ENCODE measurements at regions not wholly inside any gene's neighbourhood (a gene's known extent, or its start where the extent isn't known, plus 50 kb on each side); places are given as distances from the start of the nearest gene placed in this dataset.

DNA sequence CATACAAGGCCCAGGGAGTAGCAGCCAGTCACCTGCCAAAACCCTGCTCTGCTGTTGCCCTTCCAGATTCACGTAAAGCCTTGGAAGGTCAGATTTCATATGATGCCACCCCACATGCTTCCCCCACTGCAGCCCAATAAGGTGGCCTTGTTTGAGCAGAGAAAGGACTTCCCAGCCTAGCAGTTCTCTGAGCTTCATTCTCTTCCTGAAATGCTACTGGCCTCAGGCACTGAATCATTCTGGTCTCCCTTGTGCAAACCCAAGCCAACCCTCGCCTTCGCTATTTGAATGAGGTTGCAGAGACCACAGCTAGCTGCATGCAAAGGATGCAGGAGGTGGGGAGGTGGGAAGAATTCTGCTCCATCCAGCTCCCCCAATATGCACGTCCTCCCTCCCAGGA, 60.3 kb upstream of the PLXNA4 start:
- H4K20me1 ChIP-seq (ENCODE audit: insufficient read depth), result no peaks in the 10 kb centered on the region
- no peak overlapping the region for H3K4me2 ChIP-seq
- 65% methylated on average over 4 of the region's 4 CpGs for WGBS (ENCODE audit: low lambda C conversion rate)
- ChIA-PET CTCF (interaction anchor here (1.3 to 2.4 kb wide), 5 partner anchors 8 to 48 kb away, joined by 3 to 6 read pairs (median 5); no protein-coding TSS in a partner anchor), POLR2A (no interaction called here)
- H3K4me3 ChIP-seq (ENCODE audit: low read depth in 2 of 2, low read length in 1 of 2), result no peak overlapping the region
- no peaks in the 10 kb centered on the region for H3K36me3 ChIP-seq (replicated peaks in 1 of 2; ENCODE audit: control insufficient read depth in 1 of 2, insufficient read depth in 2 of 2, low read length in 1 of 2)
- no peak overlapping the region for H3K27ac ChIP-seq (ENCODE audit: low read depth in 2 of 2, low read length in 1 of 2)
- no peaks in the 10 kb centered on the region for H3K9me2 ChIP-seq
- H3K9me3 ChIP-seq, result no peaks in the 10 kb centered on the region
- H3F3A ChIP-seq (replicated peaks; ENCODE audit: insufficient read depth), result no peaks in the 10 kb centered on the region
- H2AFZ ChIP-seq (ENCODE audit: low read depth), result no peak overlapping the region
- no peaks in the 10 kb centered on the region; the same call in 1 of the 2 replicates for H3K27me3 ChIP-seq (ENCODE audit: insufficient read depth)
- DNase-seq, result no peak
- TF ChIP-seq FOXJ3 (CRISPR knock-in tag; IDR thresholded peaks at IDR 0.05) (no peak), FOSL2 (IDR thresholded peaks at IDR 0.05; ENCODE audit: borderline replicate concordance, low read depth) (no peak), MEF2A (IDR thresholded peaks at IDR 0.05; ENCODE audit: borderline replicate concordance, low read depth) (no peak), USF2 (IDR thresholded peaks at IDR 0.05; ENCODE audit: borderline replicate concordance, low read depth, low read length) (no peak), RAD21 (IDR thresholded peaks at IDR 0.05; ENCODE audit: low read length) (no peak)
- H3K9ac ChIP-seq, result no peak overlapping the region
- H3K79me2 ChIP-seq (ENCODE audit: insufficient read depth), result no peaks in the 10 kb centered on the region
- peaks cover 0 to 2% of the 10 kb centered on the region in 2 experiments; a peak in 1 of 4 replicates for H3K4me1 ChIP-seq (ENCODE audit: control insufficient read depth in 1 of 2, insufficient read depth in 2 of 2, low read depth in 1 of 2, low read length in 1 of 2)

DNA sequence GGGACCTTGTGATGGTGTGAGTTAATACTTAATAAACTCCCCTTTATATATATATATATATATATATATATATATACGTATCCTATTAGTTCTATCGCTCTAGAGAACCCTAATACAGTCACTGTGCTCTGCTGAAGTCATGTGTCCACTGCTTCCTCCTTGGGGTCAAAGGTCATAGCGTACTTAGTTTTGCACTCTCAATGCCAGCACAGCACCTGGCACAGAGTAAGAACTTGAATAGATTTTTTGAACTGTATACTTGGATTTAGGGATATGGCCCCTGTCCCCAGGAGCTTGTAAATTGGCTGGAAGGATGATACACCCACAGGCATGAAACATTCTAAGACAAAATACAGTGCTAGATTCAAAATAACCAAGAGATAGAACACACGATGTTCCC, 58.9 kb upstream of the PLXNA4 start:
- POLR2A ChIA-PET, result no interaction called here
- Histone ChIP-seq H3K36me3 (replicated peaks in 1 of 2; ENCODE audit: control insufficient read depth in 1 of 2, insufficient read depth in 2 of 2, low read length in 1 of 2) (no peaks in the 10 kb centered on the region), H3K9me3 (no peaks in the 10 kb centered on the region), H2AFZ (ENCODE audit: low read depth) (no peak overlapping the region), H3K27me3 (ENCODE audit: insufficient read depth) (no peaks in the 10 kb centered on the region; the same call in 1 of the 2 replicates), H3K9me2 (no peaks in the 10 kb centered on the region), H4K20me1 (ENCODE audit: insufficient read depth) (no peaks in the 10 kb centered on the region), H3K4me1 (ENCODE audit: control insufficient read depth in 1 of 2, insufficient read depth in 2 of 2, low read depth in 1 of 2, low read length in 1 of 2) (peaks cover 0 to 2% of the 10 kb centered on the region in 2 experiments; a peak in 1 of 4 replicates), H3F3A (replicated peaks; ENCODE audit: insufficient read depth) (no peaks in the 10 kb centered on the region), H3K79me2 (ENCODE audit: insufficient read depth) (no peaks in the 10 kb centered on the region), H3K9ac (no peak overlapping the region), H3K27ac (ENCODE audit: low read depth in 2 of 2, low read length in 1 of 2) (no peak overlapping the region), H3K4me3 (ENCODE audit: low read depth in 2 of 2, low read length in 1 of 2) (no peak overlapping the region), H3K4me2 (no peak overlapping the region)
- CTCF ChIA-PET, result interaction anchor here (0.9 to 2.4 kb wide), 5 partner anchors 9 to 689 kb away, joined by 3 to 6 read pairs (median 4); no protein-coding TSS in a partner anchor
- no peak for DNase-seq
- TF ChIP-seq NRF1 (IDR thresholded peaks at IDR 0.05; ENCODE audit: low read depth, low read length) (no peak), GABPA (IDR thresholded peaks at IDR 0.05; ENCODE audit: low read depth) (no peak), FOSL2 (IDR thresholded peaks at IDR 0.05; ENCODE audit: borderline replicate concordance, low read depth) (no peak), IRF3 (IDR thresholded peaks at IDR 0.05; ENCODE audit: low read depth, low read length) (no peak), MXI1 (IDR thresholded peaks at IDR 0.05; ENCODE audit: low read depth, low read length) (no peak), FOXM1 (IDR thresholded peaks at IDR 0.05; ENCODE audit: low read depth) (no peak)
- WGBS (ENCODE audit: low lambda C conversion rate), result 72% methylated on average over 4 of the region's 4 CpGs
